MV-4-11 (cell line): ENCODE measurements at regions not wholly inside any gene's neighbourhood (a gene's known extent, or its start where the extent isn't known, plus 50 kb on each side); places are given as distances from the start of the nearest gene placed in this dataset.
"Not testable (repeated sequence)": the region's sequence is repeated elsewhere in the genome, so short reads cannot be mapped to it uniquely, and the experiment has no call there.

Experiments
- DNase-seq: peaks from one replicate; lab custom pipeline; 2025; lab: John Stamatoyannopoulos, UW

- no peak for DNase-seq
Measured at GRCh38 chr3:81911221-81911620, 149.8 kb upstream of the GBE1 start.

GRCh38 chr3:81910244-81910852 is 148.9 kb upstream of the GBE1 start:
- peak; percentile 31 for DNase-seq

GRCh38 chr3:81909796-81910195 is 148.4 kb upstream of the GBE1 start:
- no peak for DNase-seq

GRCh38 chr3:81908561-81908960 is 147.1 kb upstream of the GBE1 start:
- no peak for DNase-seq

- no peak for DNase-seq
Measured at GRCh38 chr3:81898336-81898735, 136.9 kb upstream of the GBE1 start.

GRCh38 chr3:81894598-81894997 is 133.2 kb upstream of the GBE1 start:
- DNase-seq, result no peak

- no peak for DNase-seq
Measured at GRCh38 chr3:81891055-81891895, 129.8 kb upstream of the GBE1 start.

GRCh38 chr3:81888914-81889557 is 127.6 kb upstream of the GBE1 start:
- DNase-seq, result no peak

GRCh38 chr3:81887448-81887847 is 126.0 kb upstream of the GBE1 start:
- no peak for DNase-seq

- no peak for DNase-seq
Measured at GRCh38 chr3:81886081-81886480, 124.6 kb upstream of the GBE1 start.

GRCh38 chr3:81884791-81885190 is 123.3 kb upstream of the GBE1 start:
- no peak for DNase-seq

GRCh38 chr3:81876826-81877225 is 115.4 kb upstream of the GBE1 start:
- DNase-seq, result no peak

- DNase-seq, result no peak
Measured at GRCh38 chr3:81874738-81875137, 113.3 kb upstream of the GBE1 start.

GRCh38 chr3:81872566-81872965 is 111.1 kb upstream of the GBE1 start:
- DNase-seq, result no peak

GRCh38 chr3:81871358-81872155 is 110.1 kb upstream of the GBE1 start:
- no peak for DNase-seq

- no peak for DNase-seq
Measured at GRCh38 chr3:81869382-81869781, 107.9 kb upstream of the GBE1 start.

- DNase-seq, result no peak
Measured at GRCh38 chr3:81868597-81868996, 107.2 kb upstream of the GBE1 start.

GRCh38 chr3:81867875-81868274 is 106.4 kb upstream of the GBE1 start:
- no peak for DNase-seq

GRCh38 chr3:81865164-81865563 is 103.7 kb upstream of the GBE1 start:
- DNase-seq, result not testable (repeated sequence)

GRCh38 chr3:81864272-81864671 is 102.8 kb upstream of the GBE1 start:
- no peak for DNase-seq

GRCh38 chr3:81863756-81864155 is 102.3 kb upstream of the GBE1 start:
- DNase-seq, result no peak

- no peak for DNase-seq
Measured at GRCh38 chr3:81861593-81861992, 100.1 kb upstream of the GBE1 start.
